ENCODE measurements at regions not wholly inside any gene's neighbourhood (a gene's known extent, or its start where the extent isn't known, plus 50 kb on each side); places are given as distances from the start of the nearest gene placed in this dataset.

DNA sequence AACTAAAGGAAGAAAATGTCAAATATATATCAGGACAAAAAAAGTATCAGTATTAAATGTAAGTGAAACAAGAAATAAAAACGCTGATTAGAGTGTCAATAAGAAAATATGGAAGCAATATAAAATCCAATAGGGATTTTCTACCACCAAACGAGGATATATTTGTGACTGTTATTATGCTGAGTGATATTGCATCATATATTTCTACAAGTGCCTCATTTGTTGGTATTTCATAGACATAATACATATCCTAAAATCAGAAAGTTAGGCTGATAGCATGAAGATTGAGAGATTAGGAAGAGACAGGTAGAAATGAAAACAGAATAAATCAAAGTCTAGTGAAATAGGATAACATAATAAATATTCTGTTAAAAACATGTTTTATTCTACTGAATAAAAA, 429.2 kb upstream of the IRAK1BP1 start (continued):
- no peak for TF ChIP-seq TCF7L2 (IDR thresholded peaks at IDR 0.05; ENCODE audit: borderline replicate concordance, extremely low read depth, insufficient read depth, insufficient read length)

DNA sequence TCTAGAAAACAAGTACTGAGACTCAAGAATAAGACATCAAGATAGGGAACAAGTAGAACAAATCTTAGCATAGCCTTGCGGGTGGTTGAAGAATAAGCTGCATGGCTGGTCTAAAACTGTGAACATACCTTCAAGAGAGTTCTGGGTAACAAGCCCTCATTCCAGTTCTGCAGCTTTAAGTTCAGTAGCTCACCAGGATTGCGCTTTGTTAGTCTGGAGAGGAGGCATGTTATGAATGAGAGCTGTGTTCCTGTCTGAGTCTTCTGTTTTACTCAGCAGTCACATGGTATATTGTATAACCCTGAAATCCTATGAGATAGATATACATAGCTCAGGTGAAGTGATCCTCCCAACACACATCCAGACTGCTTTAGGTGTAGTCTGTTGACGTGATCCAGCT, 406.6 kb upstream of the IRAK1BP1 start:
- no peaks in the 10 kb centered on the region; a peak in 1 of 4 replicates for H3K4me1 ChIP-seq (ENCODE audit: control insufficient read depth in 1 of 2, insufficient read depth in 2 of 2, low read length in 2 of 2)
- H3K36me3 ChIP-seq (ENCODE audit: control insufficient read depth in 1 of 2, insufficient read depth in 2 of 2, low read length in 2 of 2), result no peaks in the 10 kb centered on the region
- ChIA-PET POLR2A (no interaction called here), CTCF (no interaction called here), RAD21 (ENCODE audit: low non-redundant PET in 1 of 2, low total read pairs in 2 of 2, uncharacterized antibody in 2 of 2, unreplicated experiment in 2 of 2) (no interaction called here)
- no peak overlapping the region for H3K4me3 ChIP-seq (replicated peaks in 1 of 2; ENCODE audit: low read depth in 1 of 2, low read length in 2 of 2)
- BruUV-seq (replicated peaks), result no TSS peak
- DNase-seq (ENCODE audit: low read depth, low spot score) (no peak), ATAC-seq (no peak)
- no peaks in the 10 kb centered on the region for H3K79me2 ChIP-seq (ENCODE audit: insufficient read depth, low read length)
- H4K20me1 ChIP-seq (ENCODE audit: insufficient read depth), result no peaks in the 10 kb centered on the region
- H3K27me3 ChIP-seq (ENCODE audit: insufficient read depth, low read length), result no peaks in the 10 kb centered on the region
- H3K9me3 ChIP-seq (ENCODE audit: control insufficient read depth in 1 of 2, insufficient read depth in 1 of 2, low read depth in 1 of 2, low read length in 2 of 2), result no peaks in the 10 kb centered on the region
- H3K9ac ChIP-seq (ENCODE audit: low read length), result no peak overlapping the region
- H3K9me2 ChIP-seq (ENCODE audit: insufficient read depth), result no peaks in the 10 kb centered on the region
- TF ChIP-seq ZBTB33 (IDR thresholded peaks at IDR 0.05; ENCODE audit: extremely low read depth, insufficient replicate concordance, low read length), result no peak
- TF ChIP-seq FOSL1 (IDR thresholded peaks at IDR 0.05; ENCODE audit: low read depth), result no peak
- no peak for TF ChIP-seq YY1 (IDR thresholded peaks at IDR 0.05; ENCODE audit: extremely low read depth, insufficient replicate concordance, low read depth, low read length)
- no peak for TF ChIP-seq CBX3 (IDR thresholded peaks at IDR 0.05; ENCODE audit: low read depth)
- no peak for TF ChIP-seq ZFX (IDR thresholded peaks at IDR 0.05)
- TF ChIP-seq JUND (IDR thresholded peaks at IDR 0.05), result no peak
- no peak for TF ChIP-seq ELF1 (IDR thresholded peaks at IDR 0.05; ENCODE audit: borderline replicate concordance, low read depth)
- TF ChIP-seq REST (IDR thresholded peaks at IDR 0.05; ENCODE audit: low read depth), result no peak
- TF ChIP-seq, protein P1, sequence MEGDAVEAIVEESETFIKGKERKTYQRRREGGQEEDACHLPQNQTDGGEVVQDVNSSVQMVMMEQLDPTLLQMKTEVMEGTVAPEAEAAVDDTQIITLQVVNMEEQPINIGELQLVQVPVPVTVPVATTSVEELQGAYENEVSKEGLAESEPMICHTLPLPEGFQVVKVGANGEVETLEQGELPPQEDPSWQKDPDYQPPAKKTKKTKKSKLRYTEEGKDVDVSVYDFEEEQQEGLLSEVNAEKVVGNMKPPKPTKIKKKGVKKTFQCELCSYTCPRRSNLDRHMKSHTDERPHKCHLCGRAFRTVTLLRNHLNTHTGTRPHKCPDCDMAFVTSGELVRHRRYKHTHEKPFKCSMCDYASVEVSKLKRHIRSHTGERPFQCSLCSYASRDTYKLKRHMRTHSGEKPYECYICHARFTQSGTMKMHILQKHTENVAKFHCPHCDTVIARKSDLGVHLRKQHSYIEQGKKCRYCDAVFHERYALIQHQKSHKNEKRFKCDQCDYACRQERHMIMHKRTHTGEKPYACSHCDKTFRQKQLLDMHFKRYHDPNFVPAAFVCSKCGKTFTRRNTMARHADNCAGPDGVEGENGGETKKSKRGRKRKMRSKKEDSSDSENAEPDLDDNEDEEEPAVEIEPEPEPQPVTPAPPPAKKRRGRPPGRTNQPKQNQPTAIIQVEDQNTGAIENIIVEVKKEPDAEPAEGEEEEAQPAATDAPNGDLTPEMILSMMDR (IDR thresholded peaks at IDR 0.05 in 2 of 3, conservative IDR thresholded peaks at IDR 0.05 in 1 of 3; ENCODE audit: borderline replicate concordance in 1 of 3, insufficient read depth in 1 of 3, low read depth in 2 of 3, low read length in 2 of 3), result no peak
- no peak for TF ChIP-seq EZH2phosphoT487 (IDR thresholded peaks at IDR 0.05; ENCODE audit: borderline replicate concordance)
- TF ChIP-seq SP1 (IDR thresholded peaks at IDR 0.05; ENCODE audit: low read depth), result no peak
- TF ChIP-seq POLR2A (IDR thresholded peaks at IDR 0.05; ENCODE audit: borderline replicate concordance, extremely low read depth, insufficient read depth, insufficient read length), result no peak
- TF ChIP-seq EGR1 (IDR thresholded peaks at IDR 0.05; ENCODE audit: low read depth), result no peak
- TF ChIP-seq RAD21 (IDR thresholded peaks at IDR 0.05; ENCODE audit: low read depth), result no peak
- TF ChIP-seq SRF (IDR thresholded peaks at IDR 0.05; ENCODE audit: low read depth), result no peak
- no peak overlapping the region for H3K4me2 ChIP-seq (ENCODE audit: low read length)
- H2AFZ ChIP-seq (ENCODE audit: low read depth, low read length, poor library complexity, severe bottlenecking), result no peak overlapping the region
- no peak overlapping the region for H3K27ac ChIP-seq (ENCODE audit: low read depth, low read length)
- intact Hi-C loops (cut with micrococcal nuclease), result no loop called here
